K562 (cell line): ENCODE measurements at regions not wholly inside any gene's neighbourhood (a gene's known extent, or its start where the extent isn't known, plus 50 kb on each side); places are given as distances from the start of the nearest gene placed in this dataset.

Source experiments
- CTCF ChIP-seq, 3 experiments: IDR thresholded peaks in 2 of 3; conservative IDR thresholded peaks in 1 of 3; 2 replicates each; pipeline ENCODE4 v1.5.1; 2011 to 2012; ENCODE audit warnings: low read length in 3 of 3, mild to moderate bottlenecking in 3 of 3, control low read depth in 2 of 3, improper control_type of control experiment in 1 of 3, inconsistent platforms in 1 of 3, low read depth in 1 of 3, mixed read lengths in 1 of 3, moderate library complexity in 1 of 3; ENCODE audit not compliant: insufficient read depth in 2 of 3
- IRF1 ChIP-seq: sonication (generic); formaldehyde crosslinking; IDR thresholded peaks from 2 replicates; pipeline ENCODE4 v1.8.0; 2022; ENCODE audit warnings: missing genetic modification reagents, mild to moderate bottlenecking, borderline replicate concordance
- KHSRP ChIP-seq: fragments of 450-650 bp; IDR thresholded peaks from 2 replicates; pipeline ENCODE4 v1.6.1; 2017
- MAFF ChIP-seq: IDR thresholded peaks from 2 replicates; pipeline ENCODE4 v1.6.1; 2012; ENCODE audit warnings: low read length, improper control_type of control experiment
- POLR2A ChIP-seq: fragments of 450-650 bp; conservative IDR thresholded peaks from 2 replicates; pipeline ENCODE4 v1.6.1; 2016
- PRDM10 ChIP-seq: fragments of 450-650 bp; IDR thresholded peaks from 2 replicates; pipeline ENCODE4 v1.6.1; 2018; ENCODE audit not compliant: partially characterized antibody

GRCh38 chr4:186002853-186003252 lies 66.1 kb upstream of the TLR3 start:
- TF ChIP-seq KHSRP, result no peak
- TF ChIP-seq POLR2A, result no peak
- TF ChIP-seq MAFF, result no peak
- no peak for TF ChIP-seq CTCF (IDR thresholded peaks at IDR 0.05 in 2 of 3, conservative IDR thresholded peaks at IDR 0.05 in 1 of 3; ENCODE audit: insufficient read depth in 2 of 3, low read depth in 1 of 3, low read length in 3 of 3)
- TF ChIP-seq IRF1 (CRISPR knock-in tag), result no peak
- no peak for TF ChIP-seq PRDM10
